ENCODE measurements at regions not wholly inside any gene's neighbourhood (a gene's known extent, or its start where the extent isn't known, plus 50 kb on each side); places are given as distances from the start of the nearest gene placed in this dataset.

- no peak overlapping the region for H3K4me3 ChIP-seq
- intact Hi-C loops (cut with DNase I) = loop anchor here in 7 of 10 donors (2.0 to 10.0 kb wide), 7 partner anchors 38 to 310 kb away; partner anchors contain the start of genes ARFIP1 (in 1 of the 7) and TIGD4 (in 1 of the 7)
- no peaks in the 10 kb centered on the region for H3K36me3 ChIP-seq
- peaks cover 0 to 25% (median 6%) of the 10 kb centered on the region in 9 donors for H3K4me1 ChIP-seq
- ATAC-seq (peak in 1 of 8 donors; percentile 15), DNase-seq (no peak)
- H3K27me3 ChIP-seq = no peaks in the 10 kb centered on the region
- no peak for TF ChIP-seq CTCF (IDR thresholded peaks at IDR 0.05)
- 86 to 89% methylated on average over 15 of the region's 15 CpGs for WGBS, 2 donors
- no peaks in the 10 kb centered on the region for H3K9me3 ChIP-seq
- no peak overlapping the region for H3K27ac ChIP-seq
Observed at GRCh38 chr4:153084224-153084979, 119.8 kb upstream of the TRIM2 start.

DNA sequence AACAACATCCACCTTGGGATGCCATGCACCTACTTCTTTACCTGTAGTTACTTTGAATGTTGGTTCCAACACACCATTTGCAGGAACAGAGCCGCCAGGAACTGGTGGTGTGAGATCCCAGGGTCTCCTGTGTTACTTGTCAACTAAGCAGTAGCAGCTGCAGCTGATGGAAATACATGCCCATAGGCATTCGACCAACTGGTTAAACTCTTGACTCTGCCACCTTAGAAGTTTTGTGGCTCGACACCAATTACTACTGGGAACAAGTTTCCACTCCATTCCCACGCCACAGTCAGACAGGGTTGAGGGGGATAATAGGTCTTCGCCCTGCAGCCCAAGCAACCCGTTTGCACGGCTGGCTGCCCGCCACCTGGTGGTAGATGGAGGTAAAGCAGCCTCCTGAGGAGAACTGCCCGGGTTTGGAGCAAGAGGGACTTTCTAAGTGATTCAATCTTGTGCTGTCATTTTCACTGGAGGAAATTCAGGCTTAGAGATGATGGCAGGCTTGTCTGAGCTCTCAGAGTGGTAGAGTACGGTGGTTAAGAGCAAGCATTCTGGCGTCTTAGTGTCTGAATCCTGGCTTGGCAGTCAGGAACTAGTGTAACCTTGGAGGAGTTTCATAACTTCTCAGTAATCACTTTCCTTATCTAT lies 119.1 kb upstream of the TRIM2 start:
- Histone ChIP-seq H3K27me3 (no peaks in the 10 kb centered on the region), H3K4me1 (peaks cover 0 to 25% (median 6%) of the 10 kb centered on the region in 9 donors), H3K9me3 (no peaks in the 10 kb centered on the region), H3K27ac (no peak overlapping the region), H3K36me3 (no peaks in the 10 kb centered on the region), H3K4me3 (no peak overlapping the region)
- DNase-seq (peak; percentile 62 to 75), ATAC-seq (peak; percentile 39 to 84 (median 76))
- peak; percentile 87 to 98 (median 93) for TF ChIP-seq CTCF (IDR thresholded peaks at IDR 0.05)
- intact Hi-C loops (cut with DNase I) = loop anchor here (1.0 to 10.0 kb wide), 10 partner anchors 37 to 310 kb away; partner anchors contain the start of genes ARFIP1 (in 1 of the 10) and TIGD4 (in 1 of the 10)
- 13 to 14% methylated on average over 11 of the region's 11 CpGs for WGBS, 2 donors

GRCh38 chr4:153087671-153088194 lies 116.5 kb upstream of the TRIM2 start:
- intact Hi-C loops (cut with DNase I) = loop anchor here in 3 of 10 donors (5.0 to 10.0 kb wide), 3 partner anchors 40 to 313 kb away; partner anchors contain the start of genes ARFIP1 (in 1 of the 3) and TIGD4 (in 1 of the 3)
- H3K27ac ChIP-seq = no peak overlapping the region
- ATAC-seq (no peak), DNase-seq (no peak)
- H3K4me1 ChIP-seq = peaks cover 0 to 18% (median 6%) of the 10 kb centered on the region in 9 donors
- H3K36me3 ChIP-seq = no peaks in the 10 kb centered on the region
- no peaks in the 10 kb centered on the region for H3K9me3 ChIP-seq
- TF ChIP-seq CTCF (IDR thresholded peaks at IDR 0.05) = no peak
- no peak overlapping the region for H3K4me3 ChIP-seq
- WGBS, 2 donors = 90 to 92% methylated on average over 7 of the region's 7 CpGs
- H3K27me3 ChIP-seq = no peaks in the 10 kb centered on the region

DNA sequence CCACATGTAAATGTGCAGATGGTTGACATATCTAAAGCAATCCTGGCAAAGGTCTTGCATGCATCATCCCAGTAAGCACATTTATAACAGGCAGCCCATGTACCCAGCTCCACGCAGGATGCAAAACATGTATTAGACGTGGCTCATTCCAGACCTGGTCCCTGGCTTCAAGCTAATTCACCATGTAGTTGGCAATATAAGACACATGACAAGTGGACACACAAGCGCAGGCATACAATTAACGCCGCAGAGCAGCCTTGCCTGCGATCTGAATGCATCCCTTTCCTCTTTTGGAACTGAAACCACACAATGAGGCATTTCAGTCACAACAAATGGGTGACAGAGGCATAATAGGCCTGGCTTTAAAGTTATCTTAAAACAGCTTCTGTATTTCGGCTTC lies 114.5 kb upstream of the TRIM2 start:
- DNase-seq (no peak), ATAC-seq (no peak)
- Histone ChIP-seq H3K27me3 (no peaks in the 10 kb centered on the region), H3K36me3 (no peaks in the 10 kb centered on the region), H3K4me3 (no peak overlapping the region), H3K27ac (no peak overlapping the region), H3K4me1 (peaks cover 0 to 8% (median 6%) of the 10 kb centered on the region in 9 donors), H3K9me3 (peaks cover 0 to 4% (median 0%) of the 10 kb centered on the region in 11 donors)
- WGBS, 2 donors = 88 to 92% methylated on average over 7 of the region's 7 CpGs
- TF ChIP-seq CTCF (IDR thresholded peaks at IDR 0.05) = no peak
- intact Hi-C loops (cut with DNase I) = loop anchor here in 3 of 10 donors (5.0 to 10.0 kb wide), 3 partner anchors 38 to 315 kb away; partner anchors contain the start of genes ARFIP1 (in 1 of the 3) and TIGD4 (in 1 of the 3)
